CD14-positive monocyte (primary cell): ENCODE measurements at regions not wholly inside any gene's neighbourhood (a gene's known extent, or its start where the extent isn't known, plus 50 kb on each side); places are given as distances from the start of the nearest gene placed in this dataset.

Source experiments
- DNase-seq, 3 donors: peaks; one replicate each; pipeline ENCODE4 v3.0.0-alpha.2; 2011 to 2022
- H2AFZ ChIP-seq: 2 replicates; pipeline ENCODE4 v1.6.0; 2012; ENCODE audit warnings: mild to moderate bottlenecking, low read depth, low read length, inconsistent platforms; ENCODE audit not compliant: insufficient read depth, poor library complexity, severe bottlenecking
- H3K27ac ChIP-seq, 2 donors: 1 replicate in 1 of 2; 2 replicates in 1 of 2; pipeline ENCODE4 v1.5.1; 2012 to 2013; ENCODE audit warnings: low read length in 2 of 2, control low read depth in 1 of 2, inconsistent platforms in 1 of 2, low read depth in 1 of 2, mild to moderate bottlenecking in 1 of 2
- H3K27me3 ChIP-seq, 2 donors: one replicate each; pipeline versions ENCODE4 v1.6.0 to v1.6.1; 2011 to 2013; ENCODE audit warnings: low read length in 2 of 2; ENCODE audit not compliant: control insufficient read depth in 2 of 2, insufficient read depth in 2 of 2
- H3K36me3 ChIP-seq, 2 donors: replicated peaks in 1 of 2; 1 replicate in 1 of 2; 2 replicates in 1 of 2; pipeline versions ENCODE4 v1.5.1 to v1.6.1; 2012 to 2013; ENCODE audit warnings: low read length in 2 of 2, control low read depth in 1 of 2, inconsistent platforms in 1 of 2, mild to moderate bottlenecking in 1 of 2; ENCODE audit not compliant: insufficient read depth in 2 of 2, control insufficient read depth in 1 of 2
- H3K4me1 ChIP-seq, 2 donors: 1 replicate in 1 of 2; 2 replicates in 1 of 2; pipeline versions ENCODE4 v1.5.1 to v1.6.1; 2012 to 2013; ENCODE audit warnings: low read length in 2 of 2, control low read depth in 1 of 2, inconsistent platforms in 1 of 2, mild to moderate bottlenecking in 1 of 2, moderate library complexity in 1 of 2; ENCODE audit not compliant: insufficient read depth in 2 of 2, control insufficient read depth in 1 of 2
- H3K4me2 ChIP-seq: replicated peaks from 2 replicates; pipeline ENCODE3; 2012; ENCODE audit warnings: low read length, moderate library complexity, mild to moderate bottlenecking; ENCODE audit not compliant: poor library complexity, severe bottlenecking; ENCODE audit errors: extremely low read depth
- H3K4me3 ChIP-seq, 3 experiments: fragments of 200-600 bp in 1 of 3; sonication (generic) in 1 of 3; replicated peaks in 1 of 3; 1 replicate in 2 of 3; 2 replicates in 1 of 3; pipeline ENCODE4 v1.5.1; 2011 to 2013; ENCODE audit warnings: low read length in 3 of 3, mild to moderate bottlenecking in 3 of 3, control low read depth in 2 of 3, low read depth in 2 of 3, inconsistent platforms in 1 of 3, moderate library complexity in 1 of 3
- H3K79me2 ChIP-seq: 2 replicates; pipeline ENCODE4 v1.6.0; 2012; ENCODE audit warnings: mild to moderate bottlenecking, control low read depth, inconsistent platforms, low read length, moderate library complexity; ENCODE audit not compliant: insufficient read depth
- H3K9ac ChIP-seq: 2 replicates; pipeline ENCODE4 v1.6.0; 2017; ENCODE audit warnings: low read length, mild to moderate bottlenecking; ENCODE audit not compliant: insufficient read depth, poor library complexity, severe bottlenecking
- H3K9me3 ChIP-seq, 2 donors: replicated peaks in 1 of 2; 1 replicate in 1 of 2; 2 replicates in 1 of 2; pipeline versions ENCODE4 v1.5.1 to v1.6.1; 2012 to 2013; ENCODE audit warnings: low read length in 2 of 2, control low read depth in 1 of 2; ENCODE audit not compliant: control insufficient read depth in 1 of 2, insufficient read depth in 1 of 2
- H4K20me1 ChIP-seq: 2 replicates; pipeline ENCODE4 v1.6.0; 2012; ENCODE audit warnings: mild to moderate bottlenecking, low read length, control low read depth, moderate library complexity; ENCODE audit not compliant: insufficient read depth
- H3K27ac Mint-ChIP-seq, 7 donors: one replicate each; pipeline ENCODE4 v1.8.0; 2020; ENCODE audit warnings: mild to moderate bottlenecking in 7 of 7, mixed read lengths in 7 of 7, moderate library complexity in 6 of 7, inconsistent platforms in 2 of 7
- H3K27me3 Mint-ChIP-seq, 3 donors: one replicate each; pipeline ENCODE4 v1.8.0; 2021 to 2022; ENCODE audit warnings: low read depth in 3 of 3, mild to moderate bottlenecking in 3 of 3, mixed read lengths in 3 of 3, moderate library complexity in 3 of 3, inconsistent platforms in 1 of 3
- H3K36me3 Mint-ChIP-seq, 2 donors: one replicate each; pipeline ENCODE4 v1.8.0; 2020; ENCODE audit warnings: mixed read lengths in 2 of 2, inconsistent platforms in 1 of 2, mild to moderate bottlenecking in 1 of 2
- H3K4me1 Mint-ChIP-seq: one replicate; pipeline ENCODE4 v1.8.0; 2020; ENCODE audit warnings: mild to moderate bottlenecking, mixed read lengths
- H3K4me3 Mint-ChIP-seq, 2 donors: one replicate each; pipeline ENCODE4 v1.8.0; 2020; ENCODE audit warnings: mild to moderate bottlenecking in 2 of 2, mixed read lengths in 2 of 2, moderate library complexity in 1 of 2
- H3K9me3 Mint-ChIP-seq, 7 donors: one replicate each; pipeline ENCODE4 v1.8.0; 2020 to 2022; ENCODE audit warnings: mixed read lengths in 7 of 7, mild to moderate bottlenecking in 6 of 7, moderate library complexity in 6 of 7, inconsistent platforms in 2 of 7
- CTCF ChIP-seq: fragments of 200-600 bp; IDR thresholded peaks from one replicate; pipeline ENCODE4 v1.8.0; 2022; ENCODE audit warnings: antibody characterized with exemption, mild to moderate bottlenecking
- WGBS: methylation state at CpG from one replicate; pipeline ENCODE4 v1.1.5; 2013; ENCODE audit warnings: missing lambda C conversion rate; ENCODE audit not compliant: insufficient coverage; 5-methylcytosine and 5-hydroxymethylcytosine counted together
- intact Hi-C, 2 donors: fragments of 100-400 bp; cut with micrococcal nuclease; formaldehyde crosslinking; loops; one replicate each; pipeline versions ENCODE4 v1.15.0 to v1.15.1; 2023

- Histone ChIP-seq H2AFZ (no peak overlapping the region), H4K20me1 (no peaks in the 10 kb centered on the region), H3K9ac (no peak overlapping the region), H3K4me1 (no peaks in the 10 kb centered on the region), H3K27me3 (no peaks in the 10 kb centered on the region), H3K27ac (no peak overlapping the region), H3K4me3 (no peak overlapping the region), H3K9me3 (peaks cover 0 to 8% of the 10 kb centered on the region in 2 donors), H3K4me2 (no peak overlapping the region), H3K36me3 (no peaks in the 10 kb centered on the region), H3K79me2 (no peaks in the 10 kb centered on the region)
- Mint-ChIP-seq H3K4me1 (no peaks in the 10 kb centered on the region), H3K27ac (no peak overlapping the region), H3K36me3 (no peaks in the 10 kb centered on the region), H3K27me3 (peaks cover 0 to 1% (median 0%) of the 10 kb centered on the region in 3 donors), H3K4me3 (no peak overlapping the region), H3K9me3 (peaks cover 0 to 6% (median 0%) of the 10 kb centered on the region in 7 donors)
- TF ChIP-seq CTCF, result no peak
- 99% methylated on average over 6 of the region's 22 CpGs for WGBS
- DNase-seq, result no peak
- intact Hi-C loops, result no loop called here
Measured at GRCh38 chr2:58460670-58461069, 219.5 kb upstream of the FANCL start.

- WGBS, result 0% methylated on average over 2 of the region's 3 CpGs
- Mint-ChIP-seq H3K27ac (peak overlapping the region; percentile 4 to 87 (median 81)), H3K4me3 (no peak overlapping the region), H3K4me1 (peaks cover 23% of the 10 kb centered on the region), H3K36me3 (no peaks in the 10 kb centered on the region), H3K9me3 (peaks cover 0 to 2% (median 0%) of the 10 kb centered on the region in 7 donors), H3K27me3 (no peaks in the 10 kb centered on the region)
- Histone ChIP-seq H3K9ac (no peak overlapping the region), H3K27ac (peak overlapping the region in 1 of 2 donors; percentile 16), H2AFZ (peak overlapping the region; percentile 18), H3K4me1 (peaks cover 5 to 16% of the 10 kb centered on the region in 2 donors), H3K4me3 (no peak overlapping the region), H3K9me3 (no peaks in the 10 kb centered on the region), H3K27me3 (no peaks in the 10 kb centered on the region), H4K20me1 (no peaks in the 10 kb centered on the region), H3K36me3 (no peaks in the 10 kb centered on the region), H3K79me2 (no peaks in the 10 kb centered on the region), H3K4me2 (no peak overlapping the region)
- no peak for TF ChIP-seq CTCF
- intact Hi-C loops, result no loop called here
- DNase-seq, result peak; percentile 64 to 89 (median 71)
Measured at GRCh38 chr2:58449286-58450010, 208.3 kb upstream of the FANCL start.
